ENCODE measurements at regions not wholly inside any gene's neighbourhood (a gene's known extent, or its start where the extent isn't known, plus 50 kb on each side); places are given as distances from the start of the nearest gene placed in this dataset.
"Not testable (repeated sequence)": the region's sequence is repeated elsewhere in the genome, so short reads cannot be mapped to it uniquely, and the experiment has no call there.

GRCh38 chr3:143175940-143176894 is 56.6 kb downstream of the CHST2 start:
- H3K9me3 Mint-ChIP-seq: peaks cover 17% of the 10 kb centered on the region
- H3K4me3 Mint-ChIP-seq; H3K4me1 Mint-ChIP-seq; H3K27ac Mint-ChIP-seq (ENCODE audit: unreplicated experiment); H3K36me3 Mint-ChIP-seq (ENCODE audit: low read depth); DNase-seq (ENCODE audit: low read depth, low spot score); H3K27me3 Mint-ChIP-seq (ENCODE audit: low read depth): not testable (repeated sequence)

- peak overlapping the region; percentile 71 for H3K27ac Mint-ChIP-seq (ENCODE audit: unreplicated experiment)
Measured at GRCh38 chr3:143177965-143178364, 58.4 kb downstream of the CHST2 start.

GRCh38 chr3:143178775-143179548 is 59.4 kb downstream of the CHST2 start:
- H3K36me3 Mint-ChIP-seq (ENCODE audit: low read depth); H3K4me1 Mint-ChIP-seq; H3K4me3 Mint-ChIP-seq; H3K27ac Mint-ChIP-seq (ENCODE audit: unreplicated experiment); DNase-seq (ENCODE audit: low read depth, low spot score); H3K27me3 Mint-ChIP-seq (ENCODE audit: low read depth): not testable (repeated sequence)
- peaks cover 10% of the 10 kb centered on the region for H3K9me3 Mint-ChIP-seq

More at GRCh38 chr3:143177965-143178364, 58.4 kb downstream of the CHST2 start:
- not testable (repeated sequence) for H3K27me3 Mint-ChIP-seq (ENCODE audit: low read depth); DNase-seq (ENCODE audit: low read depth, low spot score); H3K4me1 Mint-ChIP-seq; H3K36me3 Mint-ChIP-seq (ENCODE audit: low read depth); H3K4me3 Mint-ChIP-seq
- H3K9me3 Mint-ChIP-seq: peaks cover 15% of the 10 kb centered on the region

- Mint-ChIP-seq H3K9me3 (peaks cover 5% of the 10 kb centered on the region), H3K27me3 (ENCODE audit: low read depth) (no peaks in the 10 kb centered on the region), H3K4me1 (no peaks in the 10 kb centered on the region), H3K36me3 (ENCODE audit: low read depth) (no peaks in the 10 kb centered on the region), H3K27ac (ENCODE audit: unreplicated experiment) (no peak overlapping the region), H3K4me3 (no peak overlapping the region)
- no peak for TF ChIP-seq CTCF (conservative IDR thresholded peaks at IDR 0.05)
- no peak for DNase-seq (ENCODE audit: low read depth, low spot score)
Measured at GRCh38 chr3:143179603-143180002, 60.0 kb downstream of the CHST2 start.

DNA sequence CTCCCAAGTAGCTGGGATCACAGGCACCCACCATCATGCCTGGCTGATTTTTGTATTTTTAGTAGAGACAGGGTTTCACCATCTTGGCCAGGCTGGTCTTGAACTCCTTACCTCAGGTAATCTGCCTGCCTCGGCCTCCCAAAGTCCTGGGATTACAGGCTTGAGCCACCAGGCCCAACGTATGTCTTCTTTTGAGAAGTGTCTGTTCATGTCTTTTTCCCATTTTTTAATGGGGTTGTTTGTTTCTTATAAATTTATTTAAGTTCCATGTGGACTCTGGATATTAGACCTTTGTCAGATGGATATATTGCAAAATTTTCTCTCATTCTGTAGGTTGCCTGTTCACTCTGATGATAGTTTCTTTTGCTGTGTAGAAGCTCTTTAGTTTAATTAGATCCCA is 61.3 kb downstream of the CHST2 start:
- DNase-seq (ENCODE audit: low read depth, low spot score); H3K4me3 Mint-ChIP-seq; H3K4me1 Mint-ChIP-seq; H3K36me3 Mint-ChIP-seq (ENCODE audit: low read depth); H3K27ac Mint-ChIP-seq (ENCODE audit: unreplicated experiment); H3K27me3 Mint-ChIP-seq (ENCODE audit: low read depth); H3K9me3 Mint-ChIP-seq: not testable (repeated sequence)

DNA sequence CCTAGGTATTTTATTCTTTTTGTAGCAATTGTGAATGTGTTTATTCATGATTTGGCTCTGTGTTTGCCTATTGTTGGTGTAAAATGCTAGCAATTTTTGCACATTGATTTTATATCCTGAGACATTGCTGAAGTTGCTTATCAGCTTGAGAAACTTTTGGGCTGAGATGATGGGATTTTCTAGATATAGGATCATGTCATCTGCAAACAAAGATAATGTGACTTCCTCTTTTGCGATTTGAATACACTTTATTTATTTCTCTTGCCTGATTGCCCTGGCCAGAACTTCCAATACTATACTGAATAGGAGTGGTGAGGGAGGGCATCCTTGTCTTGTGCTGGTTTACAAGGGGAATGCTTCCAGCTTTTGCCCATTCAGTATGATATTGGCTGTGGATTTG is 62.4 kb downstream of the CHST2 start:
- H3K36me3 Mint-ChIP-seq (ENCODE audit: low read depth); H3K9me3 Mint-ChIP-seq; H3K4me1 Mint-ChIP-seq; H3K27ac Mint-ChIP-seq (ENCODE audit: unreplicated experiment); H3K4me3 Mint-ChIP-seq; DNase-seq (ENCODE audit: low read depth, low spot score); H3K27me3 Mint-ChIP-seq (ENCODE audit: low read depth): not testable (repeated sequence)

DNA sequence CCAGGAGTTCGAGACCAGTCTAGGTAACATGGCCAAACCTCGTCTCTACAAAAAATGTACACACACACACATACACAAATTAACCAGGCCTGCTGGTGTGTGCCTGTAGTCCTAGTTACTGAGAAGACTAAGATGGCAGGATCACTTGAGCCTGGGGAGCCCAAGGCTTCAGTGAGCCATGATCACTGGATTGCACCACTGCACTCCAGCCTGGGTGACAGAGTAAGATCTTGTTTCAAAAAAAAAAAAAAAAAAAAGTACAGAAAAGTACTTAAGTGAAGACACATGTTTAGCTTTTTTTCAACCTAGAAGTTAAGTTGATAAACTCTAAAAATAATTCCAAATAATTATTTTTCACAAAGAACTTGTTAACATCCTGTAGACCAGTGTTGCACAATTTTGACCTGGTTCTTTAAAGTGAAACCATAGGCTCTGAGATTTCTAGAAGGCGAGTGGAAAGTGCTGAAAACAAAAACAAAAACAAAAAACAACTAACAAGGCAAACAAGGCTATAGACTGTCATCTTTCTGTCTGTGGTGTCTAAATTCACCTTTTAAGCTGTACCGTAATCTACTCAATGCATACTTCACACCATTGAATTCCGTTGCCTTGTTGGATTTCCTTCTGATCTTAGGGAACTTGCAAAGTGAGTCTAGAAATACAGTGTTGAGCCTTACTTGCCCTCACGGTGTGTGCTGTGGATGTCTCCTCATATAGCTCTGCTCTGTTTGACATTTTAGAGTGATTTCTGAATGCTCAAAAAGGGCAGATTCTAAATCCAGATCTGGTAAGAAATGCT is 63.5 kb downstream of the CHST2 start:
- Mint-ChIP-seq H3K27ac (ENCODE audit: unreplicated experiment) (no peak overlapping the region), H3K4me3 (no peak overlapping the region), H3K9me3 (peaks cover 5% of the 10 kb centered on the region), H3K36me3 (ENCODE audit: low read depth) (no peaks in the 10 kb centered on the region), H3K4me1 (no peaks in the 10 kb centered on the region), H3K27me3 (ENCODE audit: low read depth) (no peaks in the 10 kb centered on the region)
- TF ChIP-seq CTCF (conservative IDR thresholded peaks at IDR 0.05): no peak
- DNase-seq (ENCODE audit: low read depth, low spot score): no peak
